ENCODE measurements at regions not wholly inside any gene's neighbourhood (a gene's known extent, or its start where the extent isn't known, plus 50 kb on each side); places are given as distances from the start of the nearest gene placed in this dataset.

DNA sequence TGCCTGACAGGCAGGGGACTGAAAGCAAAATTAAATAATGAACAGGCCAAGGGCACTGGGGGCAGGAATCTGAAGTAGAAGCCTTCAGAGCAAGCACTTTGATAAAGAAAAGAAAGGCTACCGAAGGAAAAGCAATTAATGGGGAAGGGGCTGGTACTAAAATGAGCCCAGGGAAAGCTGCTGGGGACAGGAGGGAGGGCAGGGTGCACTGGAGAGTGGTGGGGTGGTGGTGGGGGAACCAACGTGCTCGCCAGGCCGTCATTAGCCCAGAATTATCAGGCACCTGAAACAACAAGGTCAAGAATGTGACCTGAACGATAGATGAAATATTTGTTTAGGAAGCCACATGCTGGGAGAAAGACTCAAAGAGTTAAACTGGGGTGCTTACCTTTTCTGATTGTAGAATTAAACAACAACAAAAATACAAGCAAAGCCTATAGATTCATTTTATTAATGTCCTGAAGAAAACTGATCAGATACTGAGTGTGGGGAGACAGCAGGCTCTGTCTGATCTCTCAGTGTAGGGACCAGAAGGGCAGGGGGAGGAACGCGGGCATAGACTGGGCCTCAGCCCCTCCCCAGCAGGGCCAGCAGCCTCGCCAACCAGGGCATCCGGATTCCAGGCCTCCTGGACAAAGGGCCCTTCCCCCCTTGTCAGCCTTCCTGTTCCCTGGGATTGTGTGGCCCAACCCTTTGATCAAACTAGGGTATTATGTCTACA is 239.7 kb upstream of the KLF3 start (continued):
- TF ChIP-seq ZNF792 (CRISPR knock-in tag; IDR thresholded peaks at IDR 0.05) (peak; percentile 60; the same call in 1 of the 2 replicates), HIVEP1 (CRISPR knock-in tag; IDR thresholded peaks at IDR 0.05) (no peak), MATR3 (CRISPR knock-in tag; IDR thresholded peaks at IDR 0.05) (no peak), NFE2L2 (IDR thresholded peaks at IDR 0.05; ENCODE audit: low read length) (no peak), BRCA1 (CRISPR knock-in tag; IDR thresholded peaks at IDR 0.05) (no peak), ZNF550 (CRISPR knock-in tag; IDR thresholded peaks at IDR 0.05; ENCODE audit: borderline replicate concordance) (no peak), NBN (conservative IDR thresholded peaks at IDR 0.05) (no peak), ZNF773 (CRISPR knock-in tag; IDR thresholded peaks at IDR 0.05; ENCODE audit: borderline replicate concordance) (no peak), ZNF772 (CRISPR knock-in tag; IDR thresholded peaks at IDR 0.05) (peak; percentile 74; the same call in 1 of the 2 replicates), BRD4 (CRISPR knock-in tag; IDR thresholded peaks at IDR 0.05) (peak; percentile 60; the same call in 1 of the 2 replicates), ZFP36 (IDR thresholded peaks at IDR 0.05; ENCODE audit: borderline replicate concordance, low read depth, low read length, partially characterized antibody) (no peak), CREM (IDR thresholded peaks at IDR 0.05) (peak; percentile 77), CREM (CRISPR knock-in tag; IDR thresholded peaks at IDR 0.05) (no peak), FOXC1 (CRISPR knock-in tag; IDR thresholded peaks at IDR 0.05; ENCODE audit: borderline replicate concordance) (peak; percentile 60; the same call in 1 of the 2 replicates), THYN1 (CRISPR knock-in tag; IDR thresholded peaks at IDR 0.05; ENCODE audit: borderline replicate concordance, low read depth) (no peak)
- TF ChIP-seq, protein P1, sequence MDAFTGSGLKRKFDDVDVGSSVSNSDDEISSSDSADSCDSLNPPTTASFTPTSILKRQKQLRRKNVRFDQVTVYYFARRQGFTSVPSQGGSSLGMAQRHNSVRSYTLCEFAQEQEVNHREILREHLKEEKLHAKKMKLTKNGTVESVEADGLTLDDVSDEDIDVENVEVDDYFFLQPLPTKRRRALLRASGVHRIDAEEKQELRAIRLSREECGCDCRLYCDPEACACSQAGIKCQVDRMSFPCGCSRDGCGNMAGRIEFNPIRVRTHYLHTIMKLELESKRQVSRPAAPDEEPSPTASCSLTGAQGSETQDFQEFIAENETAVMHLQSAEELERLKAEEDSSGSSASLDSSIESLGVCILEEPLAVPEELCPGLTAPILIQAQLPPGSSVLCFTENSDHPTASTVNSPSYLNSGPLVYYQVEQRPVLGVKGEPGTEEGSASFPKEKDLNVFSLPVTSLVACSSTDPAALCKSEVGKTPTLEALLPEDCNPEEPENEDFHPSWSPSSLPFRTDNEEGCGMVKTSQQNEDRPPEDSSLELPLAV (CRISPR knock-in tag; conservative IDR thresholded peaks at IDR 0.05; ENCODE audit: low read depth) = no peak
- TF ChIP-seq, protein P2, sequence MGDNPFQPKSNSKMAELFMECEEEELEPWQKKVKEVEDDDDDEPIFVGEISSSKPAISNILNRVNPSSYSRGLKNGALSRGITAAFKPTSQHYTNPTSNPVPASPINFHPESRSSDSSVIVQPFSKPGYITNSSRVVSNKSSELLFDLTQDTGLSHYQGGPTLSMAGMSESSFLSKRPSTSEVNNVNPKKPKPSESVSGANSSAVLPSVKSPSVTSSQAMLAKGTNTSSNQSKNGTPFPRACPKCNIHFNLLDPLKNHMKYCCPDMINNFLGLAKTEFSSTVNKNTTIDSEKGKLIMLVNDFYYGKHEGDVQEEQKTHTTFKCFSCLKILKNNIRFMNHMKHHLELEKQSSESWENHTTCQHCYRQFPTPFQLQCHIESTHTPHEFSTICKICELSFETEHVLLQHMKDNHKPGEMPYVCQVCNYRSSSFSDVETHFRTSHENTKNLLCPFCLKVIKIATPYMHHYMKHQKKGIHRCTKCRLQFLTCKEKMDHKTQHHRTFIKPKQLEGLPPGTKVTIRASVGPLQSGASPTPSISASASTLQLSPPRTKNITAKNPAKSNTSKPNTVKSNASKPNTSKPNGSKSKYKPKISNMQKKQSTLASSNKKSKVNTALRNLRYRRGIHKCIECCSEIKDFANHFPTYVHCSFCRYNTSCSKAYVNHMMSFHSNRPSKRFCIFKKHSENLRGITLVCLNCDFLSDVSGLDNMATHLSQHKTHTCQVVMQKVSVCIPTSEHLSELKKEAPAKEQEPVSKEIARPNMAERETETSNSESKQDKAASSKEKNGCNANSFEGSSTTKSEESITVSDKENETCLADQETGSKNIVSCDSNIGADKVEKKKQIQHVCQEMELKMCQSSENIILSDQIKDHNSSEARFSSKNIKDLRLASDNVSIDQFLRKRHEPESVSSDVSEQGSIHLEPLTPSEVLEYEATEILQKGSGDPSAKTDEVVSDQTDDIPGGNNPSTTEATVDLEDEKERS (CRISPR knock-in tag; IDR thresholded peaks at IDR 0.05) = peak; percentile 54; the same call in 1 of the 2 replicates
- TF ChIP-seq, protein P3, sequence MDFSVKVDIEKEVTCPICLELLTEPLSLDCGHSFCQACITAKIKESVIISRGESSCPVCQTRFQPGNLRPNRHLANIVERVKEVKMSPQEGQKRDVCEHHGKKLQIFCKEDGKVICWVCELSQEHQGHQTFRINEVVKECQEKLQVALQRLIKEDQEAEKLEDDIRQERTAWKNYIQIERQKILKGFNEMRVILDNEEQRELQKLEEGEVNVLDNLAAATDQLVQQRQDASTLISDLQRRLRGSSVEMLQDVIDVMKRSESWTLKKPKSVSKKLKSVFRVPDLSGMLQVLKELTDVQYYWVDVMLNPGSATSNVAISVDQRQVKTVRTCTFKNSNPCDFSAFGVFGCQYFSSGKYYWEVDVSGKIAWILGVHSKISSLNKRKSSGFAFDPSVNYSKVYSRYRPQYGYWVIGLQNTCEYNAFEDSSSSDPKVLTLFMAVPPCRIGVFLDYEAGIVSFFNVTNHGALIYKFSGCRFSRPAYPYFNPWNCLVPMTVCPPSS (IDR thresholded peaks at IDR 0.05) = no peak
- TF ChIP-seq, protein P4, sequence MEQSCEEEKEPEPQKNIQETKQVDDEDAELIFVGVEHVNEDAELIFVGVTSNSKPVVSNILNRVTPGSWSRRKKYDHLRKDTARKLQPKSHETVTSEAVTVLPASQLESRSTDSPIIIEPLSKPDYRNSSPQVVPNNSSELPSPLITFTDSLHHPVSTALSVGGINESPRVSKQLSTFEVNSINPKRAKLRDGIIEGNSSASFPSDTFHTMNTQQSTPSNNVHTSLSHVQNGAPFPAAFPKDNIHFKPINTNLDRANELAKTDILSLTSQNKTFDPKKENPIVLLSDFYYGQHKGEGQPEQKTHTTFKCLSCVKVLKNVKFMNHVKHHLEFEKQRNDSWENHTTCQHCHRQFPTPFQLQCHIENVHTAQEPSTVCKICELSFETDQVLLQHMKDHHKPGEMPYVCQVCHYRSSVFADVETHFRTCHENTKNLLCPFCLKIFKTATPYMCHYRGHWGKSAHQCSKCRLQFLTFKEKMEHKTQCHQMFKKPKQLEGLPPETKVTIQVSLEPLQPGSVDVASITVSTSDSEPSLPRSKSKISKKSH (CRISPR knock-in tag; IDR thresholded peaks at IDR 0.05; ENCODE audit: borderline replicate concordance) = no peak
- TF ChIP-seq, protein P5, sequence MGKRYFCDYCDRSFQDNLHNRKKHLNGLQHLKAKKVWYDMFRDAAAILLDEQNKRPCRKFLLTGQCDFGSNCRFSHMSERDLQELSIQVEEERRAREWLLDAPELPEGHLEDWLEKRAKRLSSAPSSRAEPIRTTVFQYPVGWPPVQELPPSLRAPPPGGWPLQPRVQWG (CRISPR knock-in tag; IDR thresholded peaks at IDR 0.05; ENCODE audit: borderline replicate concordance, low read depth) = no peak
- TF ChIP-seq, protein P6, sequence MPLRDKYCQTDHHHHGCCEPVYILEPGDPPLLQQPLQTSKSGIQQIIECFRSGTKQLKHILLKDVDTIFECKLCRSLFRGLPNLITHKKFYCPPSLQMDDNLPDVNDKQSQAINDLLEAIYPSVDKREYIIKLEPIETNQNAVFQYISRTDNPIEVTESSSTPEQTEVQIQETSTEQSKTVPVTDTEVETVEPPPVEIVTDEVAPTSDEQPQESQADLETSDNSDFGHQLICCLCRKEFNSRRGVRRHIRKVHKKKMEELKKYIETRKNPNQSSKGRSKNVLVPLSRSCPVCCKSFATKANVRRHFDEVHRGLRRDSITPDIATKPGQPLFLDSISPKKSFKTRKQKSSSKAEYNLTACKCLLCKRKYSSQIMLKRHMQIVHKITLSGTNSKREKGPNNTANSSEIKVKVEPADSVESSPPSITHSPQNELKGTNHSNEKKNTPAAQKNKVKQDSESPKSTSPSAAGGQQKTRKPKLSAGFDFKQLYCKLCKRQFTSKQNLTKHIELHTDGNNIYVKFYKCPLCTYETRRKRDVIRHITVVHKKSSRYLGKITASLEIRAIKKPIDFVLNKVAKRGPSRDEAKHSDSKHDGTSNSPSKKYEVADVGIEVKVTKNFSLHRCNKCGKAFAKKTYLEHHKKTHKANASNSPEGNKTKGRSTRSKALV (CRISPR knock-in tag; IDR thresholded peaks at IDR 0.05) = no peak
